Stimulated activated CD4-positive, alpha-beta T cell treated with anti-CD3 and anti-CD28 coated beads, Interleukin-12 subunit alpha, Interleukin-12 subunit beta, amount 100 ng/mL, for 48 hours (primary cell): ENCODE measurements at regions not wholly inside any gene's neighbourhood (a gene's known extent, or its start where the extent isn't known, plus 50 kb on each side); places are given as distances from the start of the nearest gene placed in this dataset.

Experiments used
- DNase-seq, 3 donors: peaks; one replicate each; pipeline ENCODE4 v3.0.0-alpha.2; 2020; ENCODE audit warnings: low read depth in 2 of 3, low spot score in 1 of 3

- no peak for DNase-seq
Measured at GRCh38 chr5:159422361-159422760, 92.1 kb upstream of the IL12B start.

DNA sequence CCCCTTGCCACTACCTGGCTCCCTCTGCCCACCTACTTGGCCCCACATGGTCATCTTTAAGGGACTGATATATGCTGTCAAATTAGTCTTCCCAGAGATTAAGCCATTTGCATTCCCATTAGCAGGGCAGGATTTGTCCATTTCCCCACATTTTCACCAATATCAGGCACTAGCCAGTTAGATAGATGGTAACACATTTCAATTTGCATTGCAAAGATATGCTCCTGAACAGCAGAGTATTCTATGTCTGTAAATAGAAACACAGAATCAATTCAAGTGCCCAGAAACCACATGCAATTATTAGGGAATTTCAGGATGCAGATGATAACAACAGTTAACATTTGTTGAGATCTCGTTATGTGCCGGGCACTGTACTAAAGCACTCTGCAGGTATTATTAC is 92.6 kb upstream of the IL12B start:
- no peak for DNase-seq

GRCh38 chr5:159424123-159424522 is 93.8 kb upstream of the IL12B start:
- no peak for DNase-seq

- no peak for DNase-seq
Measured at GRCh38 chr5:159426694-159427093, 96.4 kb upstream of the IL12B start.

DNA sequence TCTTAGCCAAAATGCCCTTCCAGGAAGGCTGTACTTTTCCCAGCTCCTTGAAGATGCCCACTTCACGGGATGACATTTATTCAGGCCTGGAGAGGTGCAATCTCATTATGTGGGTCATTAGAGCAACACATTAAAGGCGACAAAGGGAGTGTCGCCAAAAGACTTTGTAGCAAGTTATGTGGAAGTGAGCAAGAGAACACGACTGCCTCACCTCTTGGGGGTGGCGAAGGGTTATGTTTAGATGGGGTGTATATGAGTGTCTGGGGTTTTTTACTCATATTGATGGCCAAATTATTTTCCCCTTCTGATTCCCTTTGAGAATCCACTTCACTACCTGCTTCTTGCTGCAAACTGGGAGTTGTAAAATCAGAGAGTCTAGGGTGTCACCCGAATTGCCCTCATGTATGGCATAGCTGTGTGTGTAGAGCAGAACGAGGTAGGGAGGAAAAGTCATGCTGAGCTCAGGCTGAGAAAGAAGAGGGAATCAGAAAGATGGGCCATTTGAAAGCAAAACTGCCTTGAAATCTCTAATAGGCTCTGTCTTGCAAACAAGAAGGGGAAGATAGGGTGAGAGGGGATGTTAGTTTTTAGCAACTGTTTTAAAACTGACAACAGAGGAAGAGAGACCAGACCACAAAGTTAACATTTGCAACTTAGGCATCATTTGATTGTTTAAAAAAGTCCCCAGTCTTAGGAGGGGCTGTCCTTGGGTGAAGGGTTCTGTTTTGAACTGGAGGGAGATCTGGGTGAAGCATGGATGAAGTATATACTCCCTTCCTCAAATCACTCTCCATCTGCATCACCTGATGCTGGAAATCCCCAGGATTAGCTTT is 97.1 kb upstream of the IL12B start:
- no peak for DNase-seq

DNA sequence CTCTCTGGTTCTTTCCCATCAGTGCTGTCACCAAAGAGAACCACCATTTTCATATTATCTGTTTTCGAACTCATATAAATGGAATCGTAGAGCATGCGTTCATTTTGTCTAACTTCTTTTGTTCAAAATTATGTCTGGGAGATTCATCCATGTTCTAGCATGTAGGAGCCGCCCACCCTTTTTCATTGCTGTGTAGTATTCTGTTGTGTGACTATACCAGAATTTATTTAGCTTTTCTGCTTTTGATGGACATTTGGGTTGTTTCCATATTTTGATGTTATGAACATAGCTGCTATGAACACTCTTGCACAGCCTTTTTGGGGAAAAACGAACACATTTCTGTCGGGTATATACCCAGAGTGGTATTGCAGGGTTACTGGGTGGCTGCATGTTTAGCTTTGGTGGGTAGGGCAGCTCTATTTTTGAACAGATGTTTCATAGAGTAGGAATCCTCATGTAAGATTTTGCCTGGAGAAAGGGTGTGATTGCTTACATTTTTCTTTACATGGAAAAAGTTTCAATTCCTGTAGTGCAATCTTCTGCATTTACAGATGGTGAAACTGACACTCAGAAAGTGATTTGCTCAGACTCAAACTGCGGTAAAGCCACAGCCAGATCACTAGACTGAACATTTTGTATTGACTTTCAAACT is 100.2 kb upstream of the IL12B start:
- no peak for DNase-seq

GRCh38 chr5:159435855-159436254 is 105.6 kb upstream of the IL12B start:
- DNase-seq = no peak

DNA sequence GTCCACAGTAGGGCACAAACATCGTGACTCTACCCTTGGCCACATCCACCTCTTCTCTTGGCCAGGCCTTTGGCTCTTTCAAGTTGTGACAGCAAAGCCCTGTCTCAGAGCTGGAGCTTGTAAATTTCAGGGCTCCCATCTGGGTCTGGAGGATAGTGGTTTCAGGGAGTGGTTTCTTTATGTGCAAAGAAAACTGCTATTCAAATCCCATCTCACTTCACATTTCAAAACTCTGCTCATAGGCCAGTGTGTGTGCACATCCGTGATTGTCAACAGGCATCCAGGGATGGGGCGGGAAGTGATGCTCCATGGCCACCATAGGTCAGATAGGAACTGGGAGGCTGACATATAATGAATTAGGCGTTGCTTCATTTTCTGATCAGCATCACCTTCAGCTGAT is 107.8 kb upstream of the IL12B start:
- DNase-seq = no peak

GRCh38 chr5:159439002-159439401 is 108.7 kb upstream of the IL12B start:
- DNase-seq = no peak

- no peak for DNase-seq
Measured at GRCh38 chr5:159440235-159440634, 109.9 kb upstream of the IL12B start.

- no peak for DNase-seq
Measured at GRCh38 chr5:159440968-159441367, 110.7 kb upstream of the IL12B start.

GRCh38 chr5:159441441-159441840 is 111.2 kb upstream of the IL12B start:
- no peak for DNase-seq

GRCh38 chr5:159442206-159442850 is 112.0 kb upstream of the IL12B start:
- DNase-seq = no peak

- DNase-seq = no peak
Measured at GRCh38 chr5:159444441-159445082, 114.3 kb upstream of the IL12B start.

GRCh38 chr5:159447116-159447515 is 116.8 kb upstream of the IL12B start:
- no peak for DNase-seq

GRCh38 chr5:159448841-159449407 is 118.6 kb upstream of the IL12B start:
- no peak for DNase-seq

GRCh38 chr5:159449925-159450324 is 119.6 kb upstream of the IL12B start:
- no peak for DNase-seq

- DNase-seq = no peak
Measured at GRCh38 chr5:159450417-159450816, 120.1 kb upstream of the IL12B start.

DNA sequence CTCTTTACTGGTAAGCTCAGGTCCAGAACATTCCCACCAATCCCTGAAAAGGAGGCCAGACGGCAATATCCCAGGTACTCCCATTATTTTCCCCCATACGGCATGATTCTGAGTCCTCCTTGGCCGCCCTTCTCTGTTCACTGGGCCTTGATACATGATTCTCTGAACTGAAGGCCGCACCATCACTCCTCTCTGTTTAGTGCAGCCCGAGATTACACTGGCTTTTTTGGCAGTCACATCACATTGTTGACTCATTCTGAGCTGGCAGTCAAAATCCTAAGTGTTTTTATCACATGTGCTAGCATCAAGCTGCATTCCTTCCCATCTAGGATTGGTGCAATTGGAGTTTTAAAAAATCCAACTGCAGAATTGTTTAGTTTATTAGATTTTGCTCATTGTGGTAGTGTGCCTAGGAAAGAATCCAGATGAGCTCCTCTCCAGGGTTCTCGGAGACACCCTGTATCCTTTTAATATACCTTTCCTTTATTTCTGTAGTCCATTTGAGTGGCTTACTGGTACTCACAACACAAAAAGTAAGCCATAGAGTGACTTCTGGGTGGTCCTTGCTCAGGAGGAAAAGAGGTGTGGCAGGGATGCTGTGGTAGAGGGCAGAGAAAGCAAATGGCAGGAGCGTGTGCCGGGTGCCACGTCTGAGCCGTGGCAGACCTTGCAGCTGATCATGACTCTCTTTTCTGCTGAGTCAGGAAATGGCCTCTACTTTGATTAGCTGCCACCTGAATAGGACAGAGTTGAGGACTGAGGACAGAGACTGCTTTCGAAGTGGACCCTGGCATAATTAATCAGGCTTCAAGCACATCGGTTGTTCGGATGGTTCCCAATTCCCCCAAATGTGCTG is 121.1 kb upstream of the IL12B start:
- DNase-seq = no peak

- DNase-seq = no peak
Measured at GRCh38 chr5:159452480-159453167, 122.3 kb upstream of the IL12B start.
